GM12874 (cell line): ENCODE measurements at regions not wholly inside any gene's neighbourhood (a gene's known extent, or its start where the extent isn't known, plus 50 kb on each side); places are given as distances from the start of the nearest gene placed in this dataset.

Experiments
- TF ChIP-seq, protein P1 (sequence below): IDR thresholded peaks from 2 replicates; pipeline ENCODE4 v1.5.1; 2011; ENCODE audit warnings: low read depth, mild to moderate bottlenecking, control low read depth, low read length, moderate library complexity; ENCODE audit not compliant: insufficient read depth

DNA sequence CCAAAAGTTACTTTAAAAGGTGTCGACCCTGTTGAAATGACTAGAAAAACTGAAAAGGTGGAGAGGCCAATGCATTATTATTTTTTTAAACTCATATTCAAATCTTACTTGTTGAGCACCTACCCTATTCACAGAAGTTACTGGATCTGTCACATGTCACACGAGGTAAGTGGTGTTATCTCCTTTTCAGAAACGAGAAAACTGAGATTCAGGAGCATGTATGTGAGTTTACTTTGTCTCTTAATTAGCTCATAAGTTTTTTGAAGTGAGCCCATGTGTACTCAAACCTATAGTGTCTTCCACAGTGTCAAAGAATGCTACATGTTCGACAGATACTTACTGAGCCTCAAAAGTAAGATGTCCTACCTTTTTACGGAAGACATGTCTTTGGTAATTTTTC, 81.8 kb upstream of the EGLN3 start:
- TF ChIP-seq, protein P1, sequence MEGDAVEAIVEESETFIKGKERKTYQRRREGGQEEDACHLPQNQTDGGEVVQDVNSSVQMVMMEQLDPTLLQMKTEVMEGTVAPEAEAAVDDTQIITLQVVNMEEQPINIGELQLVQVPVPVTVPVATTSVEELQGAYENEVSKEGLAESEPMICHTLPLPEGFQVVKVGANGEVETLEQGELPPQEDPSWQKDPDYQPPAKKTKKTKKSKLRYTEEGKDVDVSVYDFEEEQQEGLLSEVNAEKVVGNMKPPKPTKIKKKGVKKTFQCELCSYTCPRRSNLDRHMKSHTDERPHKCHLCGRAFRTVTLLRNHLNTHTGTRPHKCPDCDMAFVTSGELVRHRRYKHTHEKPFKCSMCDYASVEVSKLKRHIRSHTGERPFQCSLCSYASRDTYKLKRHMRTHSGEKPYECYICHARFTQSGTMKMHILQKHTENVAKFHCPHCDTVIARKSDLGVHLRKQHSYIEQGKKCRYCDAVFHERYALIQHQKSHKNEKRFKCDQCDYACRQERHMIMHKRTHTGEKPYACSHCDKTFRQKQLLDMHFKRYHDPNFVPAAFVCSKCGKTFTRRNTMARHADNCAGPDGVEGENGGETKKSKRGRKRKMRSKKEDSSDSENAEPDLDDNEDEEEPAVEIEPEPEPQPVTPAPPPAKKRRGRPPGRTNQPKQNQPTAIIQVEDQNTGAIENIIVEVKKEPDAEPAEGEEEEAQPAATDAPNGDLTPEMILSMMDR, result no peak

DNA sequence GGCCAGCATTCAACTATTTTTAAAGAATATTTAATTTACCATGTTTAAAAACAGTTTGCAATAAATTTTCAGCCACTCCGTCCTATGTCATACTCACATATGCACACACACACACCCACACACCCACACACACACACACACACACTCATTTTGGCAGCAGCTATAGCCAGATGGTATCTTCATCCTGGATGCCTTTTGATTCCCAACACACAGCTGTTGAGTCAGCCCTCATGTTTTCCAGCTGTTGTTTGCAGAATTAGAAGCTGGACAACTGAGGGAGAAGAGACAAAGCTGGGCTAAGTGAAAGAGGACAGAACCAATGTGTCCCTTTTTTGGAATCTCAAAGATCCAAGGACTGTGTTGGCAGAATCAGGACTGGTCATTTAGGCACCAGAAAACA, 80.0 kb upstream of the EGLN3 start:
- TF ChIP-seq, protein P1, result no peak

DNA sequence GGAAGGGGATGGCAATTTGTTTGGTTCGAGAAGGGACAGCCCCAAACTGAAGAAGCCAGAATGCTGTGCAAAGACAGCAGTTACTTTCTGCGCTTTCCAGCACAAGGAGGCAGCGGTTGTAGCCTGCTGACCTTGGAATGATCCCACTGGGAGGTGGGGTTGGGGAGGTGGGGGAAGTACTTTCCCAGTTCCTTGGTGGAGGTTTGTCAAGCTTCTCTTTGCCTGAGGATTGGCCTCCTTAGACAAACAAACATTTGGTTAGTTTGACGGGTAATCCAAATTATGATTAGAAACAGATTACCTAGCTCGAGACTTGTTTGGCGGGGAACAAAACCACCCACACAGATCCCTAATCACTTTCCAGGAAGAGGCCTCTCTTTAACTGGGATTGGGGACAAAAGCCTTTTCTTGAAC, 79.1 kb upstream of the EGLN3 start:
- TF ChIP-seq, protein P1, result no peak

DNA sequence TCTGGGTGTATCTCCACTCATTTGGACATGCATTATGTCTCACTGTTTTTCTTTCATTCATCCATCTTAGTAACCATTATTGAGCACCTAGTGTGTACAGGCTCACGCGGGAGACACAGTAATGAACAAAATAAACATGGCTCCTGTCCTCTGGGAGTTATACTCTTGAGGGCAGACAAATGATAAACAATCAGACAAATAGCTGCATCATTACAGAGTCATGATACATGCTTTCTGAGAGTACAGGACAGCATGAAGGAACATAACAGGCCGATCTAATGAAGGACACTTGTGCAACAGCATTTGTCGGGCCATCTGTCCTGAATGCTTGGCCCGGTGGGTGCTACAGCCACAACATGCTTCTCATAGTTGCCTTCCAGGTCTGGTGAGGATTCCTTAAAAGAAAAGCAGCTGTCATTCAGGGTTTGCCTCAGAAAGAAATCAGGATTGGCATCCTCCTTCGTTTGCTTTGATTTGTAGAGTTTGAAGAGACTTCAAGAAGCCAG, 77.2 kb upstream of the EGLN3 start:
- TF ChIP-seq, protein P1, result no peak

DNA sequence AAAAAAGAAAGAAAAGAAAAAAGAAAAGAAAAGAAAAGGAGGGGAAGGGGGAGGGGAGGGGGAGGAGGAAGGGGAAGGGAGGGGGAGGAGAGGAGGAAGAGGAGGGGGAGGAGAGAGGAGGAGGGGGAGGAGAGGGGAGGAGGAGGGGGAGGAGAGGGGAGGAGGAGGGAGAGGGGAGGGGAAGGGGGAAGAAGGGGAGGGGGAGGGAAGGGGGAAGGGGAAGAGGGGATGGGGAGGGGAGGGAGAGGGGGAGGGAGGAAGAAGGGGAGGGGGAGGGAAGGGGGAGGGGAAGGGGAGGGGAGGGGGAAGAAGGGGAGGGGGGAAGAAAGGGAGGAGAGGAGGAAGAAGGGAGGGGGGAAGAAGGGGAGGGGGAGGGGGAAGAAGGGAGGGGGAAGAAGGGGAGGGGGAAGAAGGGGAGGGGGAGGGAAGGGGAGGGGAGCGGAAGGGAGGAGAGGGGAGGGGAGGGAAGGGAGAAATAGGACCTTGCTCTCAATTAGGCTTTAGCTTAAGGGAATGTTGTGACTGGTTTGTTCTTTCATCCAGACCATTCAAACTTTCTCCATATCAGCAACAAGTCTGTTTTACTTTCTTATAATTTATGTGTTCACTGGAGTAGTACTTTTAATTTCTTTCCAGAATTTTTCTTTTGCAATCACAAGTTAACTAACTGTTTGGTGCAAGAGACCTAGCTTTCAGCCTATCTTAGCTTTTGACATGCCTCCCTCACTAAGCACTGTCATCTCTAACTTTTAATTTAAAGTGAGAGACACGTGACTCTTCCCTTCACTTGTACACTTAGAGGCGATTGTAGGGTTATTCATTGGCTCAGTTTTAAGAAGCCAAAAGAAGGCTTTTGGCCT, 76.5 kb upstream of the EGLN3 start:
- TF ChIP-seq, protein P1, result no peak

DNA sequence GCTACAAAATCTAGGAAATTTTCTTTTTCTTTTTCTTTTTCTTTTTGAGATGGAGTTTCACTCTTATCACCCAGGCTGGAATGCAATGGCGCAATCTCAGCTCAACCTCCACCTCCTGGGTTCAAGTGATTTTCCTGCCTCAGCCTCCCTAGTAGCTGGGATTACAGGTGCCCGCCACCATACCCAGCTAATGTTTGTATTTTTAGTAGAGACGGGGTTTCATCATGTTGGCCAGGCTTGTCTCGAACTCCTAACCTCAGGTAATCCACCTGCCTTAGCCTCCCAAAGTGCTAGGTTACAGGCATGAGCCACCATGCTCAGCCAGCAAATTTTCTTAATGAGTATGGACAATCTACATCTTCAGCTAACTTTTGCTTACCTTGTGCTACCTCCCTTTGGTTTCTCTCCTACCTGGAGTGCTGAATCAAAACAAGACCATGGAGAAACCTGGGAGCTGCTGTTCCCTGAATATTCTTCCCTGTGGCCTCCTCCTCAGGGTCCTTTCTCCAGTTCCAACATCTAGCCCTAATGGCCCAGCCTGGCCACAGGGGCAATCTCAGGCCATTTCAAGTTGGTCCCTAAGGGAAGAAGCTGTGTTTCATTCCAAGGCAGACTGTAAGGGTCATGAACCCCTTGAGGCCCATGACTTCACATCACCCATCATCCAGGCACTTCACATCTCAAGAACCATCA, 74.6 kb upstream of the EGLN3 start:
- TF ChIP-seq, protein P1, result no peak

DNA sequence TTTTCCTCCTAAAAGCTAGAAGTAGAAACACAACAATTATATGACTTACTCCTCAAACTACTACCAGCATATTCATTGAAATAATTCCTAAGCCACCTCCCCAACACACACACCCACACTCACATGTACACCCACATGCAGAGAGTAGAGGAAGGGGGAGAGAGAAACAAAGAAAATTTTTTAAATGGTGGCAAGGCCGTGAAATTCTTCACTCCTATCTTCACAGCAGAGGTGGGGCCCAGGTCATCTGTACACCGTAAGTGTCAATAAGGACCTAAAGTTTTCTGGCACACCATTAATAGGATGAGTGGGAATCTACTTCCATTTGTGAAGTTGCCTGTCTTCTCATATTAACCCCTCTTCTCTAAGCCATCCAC, 73.9 kb upstream of the EGLN3 start:
- TF ChIP-seq, protein P1, result no peak
